GM12875 (cell line): ENCODE measurements at regions not wholly inside any gene's neighbourhood (a gene's known extent, or its start where the extent isn't known, plus 50 kb on each side); places are given as distances from the start of the nearest gene placed in this dataset.

Experiments used
- H3K4me3 ChIP-seq: one replicate; pipeline ENCODE4 v1.5.1; 2011; ENCODE audit warnings: low read depth, low read length, control low read depth
- TF ChIP-seq, protein P1 (sequence below): IDR thresholded peaks from 2 replicates; pipeline ENCODE4 v1.5.1; 2011; ENCODE audit warnings: low read depth, mild to moderate bottlenecking, control low read depth, inconsistent platforms, low read length, moderate library complexity, borderline replicate concordance; ENCODE audit not compliant: insufficient read depth

DNA sequence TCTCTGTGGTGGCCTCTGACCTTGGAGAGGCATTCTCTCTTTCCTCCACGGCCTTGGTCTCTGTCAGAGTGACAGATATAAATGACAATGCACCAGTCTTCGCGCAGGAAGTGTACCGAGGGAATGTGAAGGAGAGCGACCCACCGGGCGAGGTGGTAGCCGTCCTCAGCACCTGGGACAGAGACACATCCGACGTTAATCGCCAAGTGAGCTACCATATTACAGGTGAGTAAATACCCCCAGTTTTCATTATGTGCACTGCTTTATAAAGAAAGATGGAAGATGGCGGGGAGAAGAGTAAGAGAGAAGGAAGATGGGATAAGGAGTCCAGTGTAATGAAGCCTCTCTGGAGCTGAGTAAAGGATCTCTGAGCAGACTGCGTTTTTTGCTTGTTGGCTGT lies 167.8 kb upstream of the MTNR1B start:
- H3K4me3 ChIP-seq: no peak overlapping the region
- TF ChIP-seq, protein P1, sequence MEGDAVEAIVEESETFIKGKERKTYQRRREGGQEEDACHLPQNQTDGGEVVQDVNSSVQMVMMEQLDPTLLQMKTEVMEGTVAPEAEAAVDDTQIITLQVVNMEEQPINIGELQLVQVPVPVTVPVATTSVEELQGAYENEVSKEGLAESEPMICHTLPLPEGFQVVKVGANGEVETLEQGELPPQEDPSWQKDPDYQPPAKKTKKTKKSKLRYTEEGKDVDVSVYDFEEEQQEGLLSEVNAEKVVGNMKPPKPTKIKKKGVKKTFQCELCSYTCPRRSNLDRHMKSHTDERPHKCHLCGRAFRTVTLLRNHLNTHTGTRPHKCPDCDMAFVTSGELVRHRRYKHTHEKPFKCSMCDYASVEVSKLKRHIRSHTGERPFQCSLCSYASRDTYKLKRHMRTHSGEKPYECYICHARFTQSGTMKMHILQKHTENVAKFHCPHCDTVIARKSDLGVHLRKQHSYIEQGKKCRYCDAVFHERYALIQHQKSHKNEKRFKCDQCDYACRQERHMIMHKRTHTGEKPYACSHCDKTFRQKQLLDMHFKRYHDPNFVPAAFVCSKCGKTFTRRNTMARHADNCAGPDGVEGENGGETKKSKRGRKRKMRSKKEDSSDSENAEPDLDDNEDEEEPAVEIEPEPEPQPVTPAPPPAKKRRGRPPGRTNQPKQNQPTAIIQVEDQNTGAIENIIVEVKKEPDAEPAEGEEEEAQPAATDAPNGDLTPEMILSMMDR: no peak

DNA sequence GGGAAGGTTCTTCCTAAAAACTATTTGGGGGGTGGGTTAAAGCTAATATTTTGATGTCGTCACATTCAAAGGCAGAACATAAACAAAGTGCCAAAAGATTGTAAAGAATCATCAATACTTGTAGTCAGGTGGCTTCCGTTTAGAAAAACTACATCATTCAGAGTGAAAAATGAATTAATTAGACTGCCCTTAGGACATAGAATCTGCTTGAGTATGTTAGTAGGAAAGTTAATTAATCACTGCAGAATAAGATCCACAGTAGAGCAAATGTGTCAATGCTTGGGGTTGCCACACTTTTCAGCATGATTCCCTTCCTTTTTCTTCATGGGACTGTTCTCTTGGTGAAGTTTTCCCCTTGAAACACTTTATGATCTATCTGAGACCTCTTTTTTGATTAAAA lies 166.8 kb upstream of the MTNR1B start:
- TF ChIP-seq, protein P1: no peak
- H3K4me3 ChIP-seq: no peak overlapping the region

DNA sequence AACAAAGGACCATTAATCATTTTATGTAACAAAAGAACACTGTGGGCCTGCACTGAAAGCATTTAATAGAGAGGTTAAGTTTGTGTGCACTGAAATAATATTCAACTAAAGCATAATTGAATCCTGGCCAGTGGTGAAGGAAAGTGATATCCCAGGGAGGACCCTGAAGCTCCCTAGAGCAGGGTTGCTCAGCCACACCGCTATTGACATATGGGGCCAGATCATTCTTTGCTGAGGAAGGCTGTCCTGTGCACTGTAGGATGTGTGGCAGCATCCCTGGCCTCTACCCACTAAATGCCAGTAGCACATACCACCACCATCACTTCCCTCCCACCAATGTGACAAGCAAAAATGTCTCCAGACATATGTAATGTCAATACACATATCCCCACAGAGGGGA lies 166.1 kb upstream of the MTNR1B start:
- TF ChIP-seq, protein P1: no peak
- H3K4me3 ChIP-seq: no peak overlapping the region

DNA sequence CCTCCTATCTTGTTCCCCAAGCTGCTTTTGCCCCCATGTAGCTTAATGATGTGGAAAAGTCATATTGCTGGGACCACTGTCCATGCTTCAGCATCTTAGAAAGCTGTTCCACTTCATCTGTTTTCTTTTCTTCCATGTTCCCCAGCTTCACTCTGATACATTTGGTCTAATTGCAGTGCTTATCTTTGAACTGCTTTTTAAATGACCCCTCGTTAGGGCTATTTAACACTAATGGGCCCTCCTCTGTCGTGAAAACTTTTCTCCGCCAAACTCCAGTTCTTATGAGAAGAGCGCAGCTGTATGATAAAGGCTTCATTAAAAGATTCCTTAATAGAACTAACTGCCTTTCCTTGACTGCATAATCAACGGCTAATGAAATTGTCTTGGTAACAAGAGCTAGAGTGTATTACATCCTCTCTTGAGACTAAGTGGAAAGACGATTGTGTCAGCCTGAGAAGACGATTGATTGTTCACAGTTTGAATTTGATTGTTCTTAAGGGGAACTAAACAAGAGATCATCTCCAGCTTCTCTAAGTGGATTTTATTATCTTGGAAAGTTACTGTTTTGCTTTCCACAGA lies 165.0 kb upstream of the MTNR1B start:
- H3K4me3 ChIP-seq: no peak overlapping the region

DNA sequence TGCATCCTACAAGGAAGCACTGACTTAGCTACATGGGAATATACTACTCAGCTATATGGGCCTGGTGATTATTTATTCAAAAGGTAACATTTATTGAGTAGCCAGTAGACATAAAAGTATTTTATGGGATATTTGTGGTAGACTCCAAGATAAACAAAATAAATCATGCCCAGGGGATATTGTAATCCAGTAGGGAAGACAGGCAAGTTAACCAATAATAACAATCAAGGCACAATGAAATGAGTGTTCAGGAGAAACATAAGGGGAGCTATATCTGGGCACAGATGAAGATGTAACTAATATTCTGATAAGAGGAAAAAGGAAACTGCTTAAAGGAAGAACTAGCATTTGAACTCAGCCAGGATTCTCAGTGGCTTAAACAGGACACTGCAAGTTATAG lies 161.4 kb upstream of the MTNR1B start:
- TF ChIP-seq, protein P1: no peak
- no peak overlapping the region for H3K4me3 ChIP-seq

More for the DNA sequence above, 165.0 kb upstream of the MTNR1B start:
- TF ChIP-seq, protein P1: no peak

DNA sequence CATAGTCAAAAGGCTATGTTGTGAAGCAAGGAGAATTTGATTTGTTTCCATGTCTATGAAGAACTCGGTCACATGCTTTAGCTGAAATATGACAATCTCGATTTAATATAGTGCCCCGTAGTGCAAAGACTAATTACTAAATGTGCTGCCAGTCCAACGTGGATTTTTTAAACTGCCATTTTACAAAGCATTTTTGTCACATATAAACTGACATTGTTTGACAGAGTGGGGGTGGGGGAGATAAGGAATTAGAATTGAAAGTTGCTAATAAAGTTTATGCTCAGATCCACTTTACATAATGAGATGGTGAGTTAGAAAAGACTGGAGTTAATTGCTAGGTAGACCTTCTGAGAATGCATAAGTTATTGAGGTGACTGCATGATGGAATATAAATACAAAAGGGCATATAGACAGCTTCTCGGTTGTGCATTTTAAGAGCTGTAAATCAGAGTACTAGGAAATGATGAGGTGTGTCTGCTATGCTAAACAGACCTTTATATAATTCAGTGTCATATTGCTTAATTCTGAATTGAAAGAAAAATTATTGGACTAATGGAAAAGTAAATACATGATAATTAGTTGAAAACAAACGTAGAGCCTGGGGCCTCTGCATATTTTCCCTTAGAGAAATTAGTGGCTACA lies 158.9 kb upstream of the MTNR1B start:
- TF ChIP-seq, protein P1: no peak
- H3K4me3 ChIP-seq: no peak overlapping the region

DNA sequence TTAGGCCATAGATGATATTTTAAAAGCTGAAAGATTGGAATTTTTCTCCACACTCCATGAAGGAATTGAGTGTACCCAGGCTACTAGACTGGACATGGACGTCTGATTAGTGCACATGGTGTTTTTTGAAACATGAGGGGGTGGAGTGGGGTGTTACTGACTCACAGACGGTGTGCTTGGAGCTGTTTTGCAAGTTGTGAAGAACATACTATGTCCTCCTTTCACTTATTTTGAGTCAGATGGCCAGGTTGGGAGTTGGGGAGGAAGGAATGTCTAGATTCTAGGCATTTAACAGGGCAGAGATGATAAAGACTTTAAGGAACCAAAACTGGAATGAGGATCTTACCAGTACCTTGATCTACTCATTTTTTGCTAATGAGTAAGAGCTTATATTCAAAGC lies 158.1 kb upstream of the MTNR1B start:
- TF ChIP-seq, protein P1: no peak
- no peak overlapping the region for H3K4me3 ChIP-seq
